GM12801 (cell line): ENCODE measurements at regions not wholly inside any gene's neighbourhood (a gene's known extent, or its start where the extent isn't known, plus 50 kb on each side); places are given as distances from the start of the nearest gene placed in this dataset.

Experiments
- TF ChIP-seq, protein P1 (sequence below): IDR thresholded peaks from one replicate; pipeline ENCODE4 v1.5.1; 2011; ENCODE audit warnings: control low read depth; ENCODE audit not compliant: insufficient read length; ENCODE audit errors: extremely low read depth

DNA sequence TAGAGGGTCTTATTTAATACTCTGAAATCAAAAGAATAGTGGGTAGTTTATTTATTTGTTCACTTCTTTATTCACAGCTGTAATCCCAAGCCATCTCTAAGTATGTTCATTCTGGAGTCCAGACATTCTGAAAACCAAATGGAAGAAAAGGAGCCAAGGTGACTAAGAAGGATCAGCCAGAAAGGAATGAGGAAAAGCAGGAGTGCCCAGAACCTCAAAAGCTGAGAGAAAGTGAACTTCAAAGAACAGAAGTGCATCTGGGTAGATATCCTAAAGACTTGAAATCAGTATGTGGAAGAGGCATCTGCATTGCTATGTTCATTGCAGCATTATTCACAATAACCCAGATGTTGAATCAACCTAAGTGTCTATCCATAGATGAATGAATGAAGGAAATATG is 94.8 kb downstream of the VIP start:
- TF ChIP-seq, protein P1, sequence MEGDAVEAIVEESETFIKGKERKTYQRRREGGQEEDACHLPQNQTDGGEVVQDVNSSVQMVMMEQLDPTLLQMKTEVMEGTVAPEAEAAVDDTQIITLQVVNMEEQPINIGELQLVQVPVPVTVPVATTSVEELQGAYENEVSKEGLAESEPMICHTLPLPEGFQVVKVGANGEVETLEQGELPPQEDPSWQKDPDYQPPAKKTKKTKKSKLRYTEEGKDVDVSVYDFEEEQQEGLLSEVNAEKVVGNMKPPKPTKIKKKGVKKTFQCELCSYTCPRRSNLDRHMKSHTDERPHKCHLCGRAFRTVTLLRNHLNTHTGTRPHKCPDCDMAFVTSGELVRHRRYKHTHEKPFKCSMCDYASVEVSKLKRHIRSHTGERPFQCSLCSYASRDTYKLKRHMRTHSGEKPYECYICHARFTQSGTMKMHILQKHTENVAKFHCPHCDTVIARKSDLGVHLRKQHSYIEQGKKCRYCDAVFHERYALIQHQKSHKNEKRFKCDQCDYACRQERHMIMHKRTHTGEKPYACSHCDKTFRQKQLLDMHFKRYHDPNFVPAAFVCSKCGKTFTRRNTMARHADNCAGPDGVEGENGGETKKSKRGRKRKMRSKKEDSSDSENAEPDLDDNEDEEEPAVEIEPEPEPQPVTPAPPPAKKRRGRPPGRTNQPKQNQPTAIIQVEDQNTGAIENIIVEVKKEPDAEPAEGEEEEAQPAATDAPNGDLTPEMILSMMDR: no peak

DNA sequence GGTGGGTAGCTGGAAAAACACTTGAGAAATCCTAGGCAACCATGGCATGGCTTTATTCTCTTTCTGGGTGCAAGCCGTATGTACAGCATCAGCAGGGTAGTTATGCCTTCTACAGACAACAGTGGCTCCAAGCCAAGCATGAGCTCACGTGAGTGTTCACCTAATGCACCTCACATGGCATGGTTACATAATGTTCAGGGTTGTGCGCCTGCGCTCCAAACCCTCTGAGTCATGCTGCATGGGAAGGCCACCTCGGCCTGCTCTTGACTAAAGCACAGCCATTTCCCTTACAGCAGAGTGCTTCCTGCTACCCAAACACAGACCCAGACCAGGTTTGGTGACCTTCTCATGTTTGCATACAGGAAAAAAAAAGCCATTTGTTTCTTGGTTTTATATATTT is 96.2 kb downstream of the VIP start:
- TF ChIP-seq, protein P1: no peak

DNA sequence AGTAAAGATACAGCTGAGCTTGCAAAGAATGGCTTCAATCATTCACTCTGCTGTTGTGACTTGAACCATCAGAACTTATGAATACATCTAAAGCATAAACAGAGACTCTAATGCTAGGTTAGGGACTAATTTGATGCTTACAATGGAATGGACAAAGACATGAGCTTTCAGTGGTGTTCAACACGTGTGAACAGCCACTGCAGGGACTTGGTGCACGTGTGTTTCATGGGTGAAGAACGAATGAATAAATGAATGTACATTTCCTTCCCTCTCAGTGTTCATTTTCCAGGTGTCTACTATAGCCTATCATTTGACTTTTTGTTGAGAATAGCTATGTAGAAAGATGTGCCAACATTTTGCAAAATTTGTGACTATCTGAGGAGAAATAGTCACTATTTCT is 98.3 kb downstream of the VIP start:
- TF ChIP-seq, protein P1: no peak

DNA sequence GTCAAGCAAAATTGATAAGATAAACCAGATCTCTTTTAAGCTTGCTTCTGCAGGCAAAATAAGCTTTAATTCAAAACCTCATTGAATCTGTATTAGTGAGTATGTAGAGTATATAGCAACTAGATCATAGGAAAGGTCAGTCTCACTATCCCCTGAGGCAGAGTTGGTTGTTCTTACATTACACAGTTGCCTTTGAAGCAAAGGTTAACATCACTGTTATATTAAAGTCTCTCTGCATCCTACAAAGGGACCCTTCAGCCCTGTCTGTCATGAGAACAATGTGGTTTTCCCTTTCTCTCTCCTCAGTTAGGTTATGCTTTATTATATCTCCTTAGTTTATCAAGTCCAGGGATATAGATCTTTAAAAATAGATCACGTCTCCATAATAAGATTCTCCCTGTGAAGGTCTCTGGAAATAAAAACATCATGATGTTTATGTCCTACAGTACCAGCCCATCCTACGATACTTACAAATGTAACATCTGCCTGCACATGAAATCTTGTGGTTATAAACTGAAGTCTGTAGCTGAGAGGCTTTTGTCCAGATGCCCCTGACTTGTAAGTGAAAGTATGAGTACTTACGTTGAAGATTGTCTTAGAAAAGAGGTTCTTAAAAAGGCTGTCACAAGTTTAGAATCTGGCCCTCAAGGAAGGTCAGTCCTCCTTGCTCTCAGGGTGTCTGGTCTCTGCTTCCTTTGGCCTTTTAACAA is 103.6 kb downstream of the VIP start:
- TF ChIP-seq, protein P1: no peak

DNA sequence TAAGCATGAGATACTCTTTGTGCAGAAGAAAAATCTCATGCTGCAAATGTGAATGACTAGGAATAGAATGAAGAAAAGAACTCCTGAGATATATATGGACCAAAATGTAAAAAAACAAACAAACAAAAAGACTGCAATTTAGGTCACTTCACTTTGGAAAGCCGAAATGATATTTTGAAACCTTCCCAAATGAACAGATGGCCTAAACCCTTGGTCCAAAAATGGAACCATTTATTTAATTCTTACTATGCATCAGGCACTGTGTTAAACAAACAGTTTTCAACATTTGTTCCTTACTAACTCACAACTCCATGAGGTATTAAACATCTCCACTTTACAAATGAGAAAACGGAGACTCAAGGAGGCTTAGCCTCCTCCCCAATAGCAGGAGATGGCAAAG is 107.5 kb downstream of the VIP start:
- TF ChIP-seq, protein P1: no peak

DNA sequence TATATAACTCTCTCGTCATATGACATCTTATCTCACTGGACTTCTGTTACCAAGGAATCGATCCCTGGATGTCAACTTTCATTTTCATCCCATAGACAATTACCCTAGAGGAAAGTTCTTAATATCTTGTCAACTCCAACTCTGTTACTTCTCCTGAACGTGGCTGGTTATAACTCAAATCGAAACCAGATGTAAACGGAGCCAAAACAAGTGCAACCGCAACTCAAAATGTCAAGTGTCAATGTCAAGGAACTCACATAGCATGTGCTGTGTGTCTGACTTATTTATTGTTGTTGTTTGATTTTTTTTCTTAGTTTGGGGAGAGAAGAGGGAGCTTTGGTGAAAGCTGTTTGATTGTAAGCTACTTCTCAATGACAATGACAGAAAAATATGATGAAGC is 108.6 kb downstream of the VIP start:
- TF ChIP-seq, protein P1: no peak

DNA sequence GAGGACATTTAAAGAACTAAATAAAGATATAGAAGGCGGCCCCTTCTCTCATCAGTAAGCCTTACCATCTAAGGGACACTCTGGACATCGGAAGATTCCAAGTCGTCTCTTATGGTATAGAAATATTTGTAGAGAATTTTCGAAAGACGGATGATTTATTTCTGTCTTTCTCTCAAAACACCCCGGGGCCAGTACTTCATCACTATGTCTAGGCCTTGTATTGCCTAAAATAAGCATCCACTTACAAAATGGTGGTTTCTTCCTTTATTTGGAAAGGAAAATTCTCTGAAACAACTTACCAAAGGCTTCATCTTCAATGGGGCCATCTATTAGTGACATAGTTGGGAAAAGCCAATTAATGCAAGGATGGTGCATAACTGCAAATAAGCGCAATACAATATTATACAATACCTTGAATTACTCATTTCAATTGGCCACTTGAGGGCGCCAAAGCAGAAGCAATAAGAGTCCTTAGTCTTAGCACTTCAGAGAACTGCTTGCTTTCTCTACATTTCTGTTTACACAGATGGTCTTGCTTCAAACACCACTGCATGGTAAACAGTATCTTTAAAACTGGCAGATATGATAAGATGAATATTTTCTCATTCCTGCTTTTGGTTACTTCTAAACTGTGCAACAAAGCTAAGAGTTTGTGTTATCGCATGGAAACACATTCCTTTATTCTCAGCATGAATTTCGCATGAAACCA is 113.2 kb downstream of the VIP start:
- TF ChIP-seq, protein P1: no peak
